Sigmoid colon (tissue), 6 donors: ENCODE measurements at regions not wholly inside any gene's neighbourhood (a gene's known extent, or its start where the extent isn't known, plus 50 kb on each side); places are given as distances from the start of the nearest gene placed in this dataset.

Experiments used
- DNase-seq: peaks from one replicate; pipeline ENCODE4 v3.0.0-alpha.2; 2019
- H3K27ac ChIP-seq, 4 donors: fragments of 200-600 bp; sonication (generic); one replicate each; pipeline ENCODE4 v1.5.1; 2016 to 2019; ENCODE audit warnings: mild to moderate bottlenecking in 1 of 4
- H3K27me3 ChIP-seq, 3 donors: fragments of 200-600 bp; sonication (generic); one replicate each; pipeline ENCODE4 v1.5.1; 2019; ENCODE audit warnings: mild to moderate bottlenecking in 1 of 3
- H3K36me3 ChIP-seq, 4 donors: fragments of 200-600 bp; sonication (generic); one replicate each; pipeline ENCODE4 v1.5.1; 2016 to 2019
- H3K4me1 ChIP-seq, 4 donors: fragments of 200-600 bp; sonication (generic); one replicate each; pipeline ENCODE4 v1.5.1; 2017 to 2019
- H3K4me3 ChIP-seq, 4 donors: fragments of 200-600 bp; sonication (generic); one replicate each; pipeline ENCODE4 v1.5.1; 2017 to 2019; ENCODE audit warnings: mild to moderate bottlenecking in 2 of 4, moderate library complexity in 1 of 4
- H3K9me3 ChIP-seq, 4 donors: fragments of 200-600 bp in 3 of 4; sonication (generic) in 3 of 4; one replicate each; pipeline versions ENCODE4 v1.5.1 to v1.6.1; 2013 to 2019
- EP300 ChIP-seq, 4 donors: sonication (generic); formaldehyde crosslinking; IDR thresholded peaks; one replicate each; pipeline ENCODE4 v1.6.1; 2017; ENCODE audit warnings: antibody characterized with exemption in 4 of 4
- POLR2A ChIP-seq, 2 donors: fragments of 450-650 bp; IDR thresholded peaks; one replicate each; pipeline ENCODE4 v1.6.1; 2016; ENCODE audit warnings: antibody characterized with exemption in 2 of 2, mild to moderate bottlenecking in 2 of 2, moderate library complexity in 2 of 2
- POLR2AphosphoS5 ChIP-seq, 4 donors: sonication (generic); formaldehyde crosslinking; IDR thresholded peaks; one replicate each; pipeline ENCODE4 v1.6.1; 2017; ENCODE audit warnings: antibody characterized with exemption in 4 of 4
- whole genome bisulfite sequencing, 2 donors: extraction: QIAGEN DNeasy Blood & Tissue Kit; methylation state at CpG; one replicate each; pipeline ENCODE4 v1.1.7; 2013; 5-methylcytosine and 5-hydroxymethylcytosine counted together
- intact Hi-C: fragments of 100-400 bp; cut with DNase I; formaldehyde crosslinking; loops from one replicate; pipeline ENCODE4 v1.15.1; 2023
- TF ChIP-seq, protein P1 (sequence below), 4 experiments: fragments of 450-650 bp in 3 of 4; fragments of 200-600 bp in 1 of 4; IDR thresholded peaks; one replicate each; pipeline ENCODE4 v1.5.1; 2016 to 2019; ENCODE audit warnings: antibody characterized with exemption in 4 of 4, mild to moderate bottlenecking in 3 of 4, moderate library complexity in 2 of 4
- donor health status: healthy with polysubstance abuse.
- donor health status: healthy.

DNA sequence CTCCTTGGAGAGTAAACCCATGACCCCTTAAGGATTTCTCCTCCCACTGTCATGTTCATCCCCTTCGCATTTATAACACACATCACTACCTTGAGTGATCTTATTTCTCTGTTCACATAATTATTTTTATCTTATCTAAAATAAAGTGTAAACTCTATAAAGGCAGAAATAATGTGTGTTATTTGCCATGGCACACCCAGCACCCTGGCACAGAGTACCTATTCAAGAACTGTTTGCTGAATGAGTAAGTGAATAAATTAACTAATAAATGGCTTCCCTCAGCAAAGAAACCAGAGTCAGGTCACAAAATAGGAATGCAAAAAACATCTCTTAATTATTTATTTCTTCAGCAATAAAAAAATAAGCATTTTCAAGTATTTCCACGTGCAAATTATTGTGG is 330.3 kb upstream of the GHITM start:
- no peak for DNase-seq
- TF ChIP-seq POLR2AphosphoS5 (IDR thresholded peaks at IDR 0.05) (no peak), POLR2A (IDR thresholded peaks at IDR 0.05) (no peak), EP300 (IDR thresholded peaks at IDR 0.05) (no peak)
- TF ChIP-seq, protein P1, sequence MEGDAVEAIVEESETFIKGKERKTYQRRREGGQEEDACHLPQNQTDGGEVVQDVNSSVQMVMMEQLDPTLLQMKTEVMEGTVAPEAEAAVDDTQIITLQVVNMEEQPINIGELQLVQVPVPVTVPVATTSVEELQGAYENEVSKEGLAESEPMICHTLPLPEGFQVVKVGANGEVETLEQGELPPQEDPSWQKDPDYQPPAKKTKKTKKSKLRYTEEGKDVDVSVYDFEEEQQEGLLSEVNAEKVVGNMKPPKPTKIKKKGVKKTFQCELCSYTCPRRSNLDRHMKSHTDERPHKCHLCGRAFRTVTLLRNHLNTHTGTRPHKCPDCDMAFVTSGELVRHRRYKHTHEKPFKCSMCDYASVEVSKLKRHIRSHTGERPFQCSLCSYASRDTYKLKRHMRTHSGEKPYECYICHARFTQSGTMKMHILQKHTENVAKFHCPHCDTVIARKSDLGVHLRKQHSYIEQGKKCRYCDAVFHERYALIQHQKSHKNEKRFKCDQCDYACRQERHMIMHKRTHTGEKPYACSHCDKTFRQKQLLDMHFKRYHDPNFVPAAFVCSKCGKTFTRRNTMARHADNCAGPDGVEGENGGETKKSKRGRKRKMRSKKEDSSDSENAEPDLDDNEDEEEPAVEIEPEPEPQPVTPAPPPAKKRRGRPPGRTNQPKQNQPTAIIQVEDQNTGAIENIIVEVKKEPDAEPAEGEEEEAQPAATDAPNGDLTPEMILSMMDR (IDR thresholded peaks at IDR 0.05), result no peak
- Histone ChIP-seq H3K4me3 (no peak overlapping the region), H3K9me3 (no peaks in the 10 kb centered on the region), H3K27me3 (peaks cover 0 to 4% (median 0%) of the 10 kb centered on the region in 3 donors), H3K36me3 (no peaks in the 10 kb centered on the region), H3K4me1 (no peaks in the 10 kb centered on the region), H3K27ac (no peak overlapping the region)
- intact Hi-C loops, result no loop called here
- 32 to 76% methylated on average over 2 of the region's 2 CpGs for WGBS, 2 donors

DNA sequence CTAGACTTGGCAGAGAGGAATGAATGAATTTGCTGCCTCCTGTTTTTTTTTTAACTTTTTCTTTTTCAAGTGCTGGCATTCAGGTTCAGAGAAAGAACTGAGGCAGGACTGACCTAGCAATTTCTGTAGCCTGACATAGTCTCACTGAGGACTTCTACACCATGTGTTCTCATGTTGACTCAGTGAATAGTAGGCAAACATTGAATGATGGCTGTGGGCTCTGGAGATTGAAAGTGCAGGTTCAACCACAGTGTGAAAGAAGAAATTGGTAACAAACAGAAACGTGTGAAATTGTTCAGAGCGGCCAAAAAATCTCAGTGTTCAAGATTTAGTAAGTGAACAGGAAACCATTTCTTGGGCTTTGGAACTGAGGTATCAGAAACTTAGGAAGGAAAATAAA is 322.4 kb upstream of the GHITM start:
- 36 to 50% methylated on average over 2 of the region's 2 CpGs for WGBS, 2 donors
- Histone ChIP-seq H3K4me1 (no peaks in the 10 kb centered on the region), H3K9me3 (no peaks in the 10 kb centered on the region), H3K36me3 (no peaks in the 10 kb centered on the region), H3K27me3 (no peaks in the 10 kb centered on the region), H3K4me3 (no peak overlapping the region), H3K27ac (no peak overlapping the region)
- TF ChIP-seq POLR2AphosphoS5 (IDR thresholded peaks at IDR 0.05) (no peak), EP300 (IDR thresholded peaks at IDR 0.05) (no peak), POLR2A (IDR thresholded peaks at IDR 0.05) (no peak)
- TF ChIP-seq, protein P1 (IDR thresholded peaks at IDR 0.05), result no peak
- DNase-seq, result no peak
- intact Hi-C loops, result no loop called here

DNA sequence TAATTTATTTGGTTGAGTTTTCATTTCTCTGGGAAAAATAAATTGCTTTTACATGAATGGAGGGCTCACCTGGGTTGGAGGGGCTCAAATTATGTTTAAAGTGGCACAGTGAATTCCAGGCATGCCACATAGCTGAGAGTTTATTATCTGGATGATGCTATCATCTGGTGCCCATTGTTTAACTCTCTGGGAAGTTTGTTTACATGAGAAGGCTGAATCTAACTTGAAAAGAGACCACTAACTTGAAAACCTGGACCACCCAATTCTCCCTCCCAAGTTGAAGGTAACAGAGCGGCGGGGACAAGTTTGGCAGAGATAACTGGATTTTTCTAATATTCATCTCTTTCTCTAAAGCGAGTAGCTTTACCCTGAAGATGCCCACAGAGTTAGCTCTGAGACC is 321.5 kb upstream of the GHITM start:
- DNase-seq, result no peak
- no peak overlapping the region for H3K27ac ChIP-seq
- intact Hi-C loops, result no loop called here
- H3K4me1 ChIP-seq, result no peaks in the 10 kb centered on the region
- H3K4me3 ChIP-seq, result no peak overlapping the region
- H3K27me3 ChIP-seq, result no peaks in the 10 kb centered on the region
- no peaks in the 10 kb centered on the region for H3K9me3 ChIP-seq
- TF ChIP-seq POLR2AphosphoS5 (IDR thresholded peaks at IDR 0.05), result no peak
- TF ChIP-seq, protein P1 (IDR thresholded peaks at IDR 0.05), result no peak
- no peak for TF ChIP-seq POLR2A (IDR thresholded peaks at IDR 0.05)
- TF ChIP-seq EP300 (IDR thresholded peaks at IDR 0.05), result no peak
- H3K36me3 ChIP-seq, result no peaks in the 10 kb centered on the region
- WGBS, 2 donors, result 81 to 84% methylated on average over 3 of the region's 3 CpGs

DNA sequence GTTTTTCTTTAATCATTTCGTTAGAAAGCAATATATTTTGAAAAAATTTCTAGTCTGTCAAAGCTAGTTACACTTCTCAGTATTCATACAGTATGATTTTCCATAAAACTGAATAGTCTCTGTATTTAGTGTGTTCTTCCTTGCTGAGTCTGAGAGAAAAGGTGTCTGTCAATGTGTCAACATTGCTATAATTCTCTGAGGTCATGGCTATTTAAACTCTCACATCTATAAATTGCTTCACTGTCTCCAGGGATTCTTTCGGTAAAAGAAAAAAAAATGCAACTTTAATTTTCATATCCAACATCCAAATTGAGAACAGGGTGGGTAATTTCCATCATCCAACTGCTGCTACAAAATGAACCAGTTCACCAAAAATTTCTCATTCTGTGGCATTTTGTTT is 319.7 kb upstream of the GHITM start:
- 36 to 57% methylated on average over 2 of the region's 2 CpGs for WGBS, 2 donors
- Histone ChIP-seq H3K4me3 (no peak overlapping the region), H3K9me3 (no peaks in the 10 kb centered on the region), H3K27ac (no peak overlapping the region), H3K4me1 (no peaks in the 10 kb centered on the region), H3K27me3 (no peaks in the 10 kb centered on the region), H3K36me3 (no peaks in the 10 kb centered on the region)
- no peak for TF ChIP-seq POLR2AphosphoS5 (IDR thresholded peaks at IDR 0.05)
- TF ChIP-seq EP300 (IDR thresholded peaks at IDR 0.05), result no peak
- TF ChIP-seq POLR2A (IDR thresholded peaks at IDR 0.05), result no peak
- TF ChIP-seq, protein P1 (IDR thresholded peaks at IDR 0.05), result no peak
- intact Hi-C loops, result no loop called here
- no peak for DNase-seq

DNA sequence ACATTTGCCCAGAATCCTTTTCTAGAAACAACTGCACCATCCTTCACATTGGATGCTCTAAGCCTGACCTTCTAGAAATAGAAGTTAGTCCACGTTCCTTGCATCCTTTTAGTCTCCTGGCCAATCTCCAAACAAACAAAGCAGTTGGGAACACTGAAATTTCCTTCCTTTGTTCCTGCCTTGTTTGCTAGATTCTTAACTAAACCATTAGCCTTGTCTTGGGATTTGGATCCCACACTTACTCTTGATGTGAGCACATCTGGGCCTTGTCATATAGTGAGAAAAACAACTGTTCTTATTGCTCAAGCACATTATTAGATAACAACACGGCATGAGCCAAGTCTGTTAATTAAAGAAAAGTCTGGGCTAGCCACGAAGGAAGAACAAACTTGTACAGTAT is 319.3 kb upstream of the GHITM start:
- H3K9me3 ChIP-seq, result no peaks in the 10 kb centered on the region
- WGBS, 2 donors, result 33 to 36% methylated on average over 3 of the region's 3 CpGs
- no peak overlapping the region for H3K4me3 ChIP-seq
- H3K27me3 ChIP-seq, result no peaks in the 10 kb centered on the region
- no peaks in the 10 kb centered on the region for H3K36me3 ChIP-seq
- DNase-seq, result no peak
- no peak overlapping the region for H3K27ac ChIP-seq
- TF ChIP-seq EP300 (IDR thresholded peaks at IDR 0.05) (no peak), POLR2A (IDR thresholded peaks at IDR 0.05) (no peak), POLR2AphosphoS5 (IDR thresholded peaks at IDR 0.05) (peak in 2 of 4 donors; percentile 27 to 44)
- no peaks in the 10 kb centered on the region for H3K4me1 ChIP-seq
- intact Hi-C loops, result no loop called here
